ENCODE measurements at regions not wholly inside any gene's neighbourhood (a gene's known extent, or its start where the extent isn't known, plus 50 kb on each side); places are given as distances from the start of the nearest gene placed in this dataset.

GRCh38 chr4:110361921-110362320 lies 114.0 kb upstream of the ENPEP start:
- H3K27me3 Mint-ChIP-seq = peaks cover 4% of the 10 kb centered on the region
- H3K36me3 Mint-ChIP-seq (ENCODE audit: low read depth) = no peaks in the 10 kb centered on the region
- no peak overlapping the region for H3K4me3 Mint-ChIP-seq
- no peak overlapping the region for H3K27ac Mint-ChIP-seq
- DNase-seq (no peak), ATAC-seq (no peak)
- CTCF ChIA-PET = interaction anchor here (1.0 kb wide), 1 partner anchor 10 kb away, joined by 3 read pairs; no protein-coding TSS in a partner anchor
- H3K9me3 Mint-ChIP-seq = no peaks in the 10 kb centered on the region
- POLR2A ChIA-PET = no interaction called here
- intact Hi-C loops (cut with micrococcal nuclease) = no loop called here
- H3K4me1 Mint-ChIP-seq (ENCODE audit: low read depth) = no peaks in the 10 kb centered on the region
- no peak for TF ChIP-seq CTCF (IDR thresholded peaks at IDR 0.05)

GRCh38 chr4:110359076-110359475 lies 116.9 kb upstream of the ENPEP start:
- no peaks in the 10 kb centered on the region for H3K9me3 Mint-ChIP-seq
- no peak overlapping the region for H3K27ac Mint-ChIP-seq
- ChIA-PET CTCF (interaction anchor here (1.1 kb wide), 1 partner anchor 153 kb away, joined by 3 read pairs; no protein-coding TSS in a partner anchor), POLR2A (no interaction called here)
- no peak for ATAC-seq
- no peak for DNase-seq
- H3K4me1 Mint-ChIP-seq (ENCODE audit: low read depth) = no peaks in the 10 kb centered on the region
- H3K4me3 Mint-ChIP-seq = no peak overlapping the region
- H3K27me3 Mint-ChIP-seq = no peaks in the 10 kb centered on the region
- H3K36me3 Mint-ChIP-seq (ENCODE audit: low read depth) = no peaks in the 10 kb centered on the region
- TF ChIP-seq CTCF (IDR thresholded peaks at IDR 0.05) = no peak
- intact Hi-C loops (cut with micrococcal nuclease) = no loop called here

- no peaks in the 10 kb centered on the region for H3K4me1 Mint-ChIP-seq (ENCODE audit: low read depth)
- peaks cover 3% of the 10 kb centered on the region for H3K27me3 Mint-ChIP-seq
- intact Hi-C loops (cut with micrococcal nuclease) = no loop called here
- CTCF ChIA-PET = no interaction called here
- TF ChIP-seq CTCF (IDR thresholded peaks at IDR 0.05) = no peak
- DNase-seq = no peak
- POLR2A ChIA-PET = no interaction called here
- H3K36me3 Mint-ChIP-seq (ENCODE audit: low read depth) = no peaks in the 10 kb centered on the region
- H3K27ac Mint-ChIP-seq = no peak overlapping the region
- ATAC-seq = no peak
- no peaks in the 10 kb centered on the region for H3K9me3 Mint-ChIP-seq
- no peak overlapping the region for H3K4me3 Mint-ChIP-seq
Observed at GRCh38 chr4:110357521-110357920, 118.4 kb upstream of the ENPEP start.

GRCh38 chr4:110354460-110354859 lies 121.5 kb upstream of the ENPEP start:
- DNase-seq = no peak
- Mint-ChIP-seq H3K4me1 (ENCODE audit: low read depth) (no peaks in the 10 kb centered on the region), H3K9me3 (no peaks in the 10 kb centered on the region), H3K4me3 (no peak overlapping the region), H3K27me3 (peaks cover 3% of the 10 kb centered on the region), H3K27ac (no peak overlapping the region), H3K36me3 (ENCODE audit: low read depth) (no peaks in the 10 kb centered on the region)
- no peak for TF ChIP-seq CTCF (IDR thresholded peaks at IDR 0.05)
- intact Hi-C loops (cut with micrococcal nuclease) = no loop called here
- ATAC-seq = no peak
- POLR2A ChIA-PET = no interaction called here
- CTCF ChIA-PET = no interaction called here

- TF ChIP-seq CTCF (IDR thresholded peaks at IDR 0.05) = no peak
- ChIA-PET POLR2A (interaction anchor here (0.6 kb wide), 1 partner anchor 105 kb away, joined by 3 read pairs; no protein-coding TSS in a partner anchor), CTCF (interaction anchor here (0.6 to 1.1 kb wide), 3 partner anchors 9 to 166 kb away, joined by 3 read pairs; no protein-coding TSS in a partner anchor)
- Mint-ChIP-seq H3K27ac (no peak overlapping the region), H3K4me1 (ENCODE audit: low read depth) (no peaks in the 10 kb centered on the region), H3K27me3 (peaks cover 3% of the 10 kb centered on the region), H3K4me3 (no peak overlapping the region), H3K36me3 (ENCODE audit: low read depth) (no peaks in the 10 kb centered on the region), H3K9me3 (no peaks in the 10 kb centered on the region)
- no peak for DNase-seq
- no peak for ATAC-seq
- intact Hi-C loops (cut with micrococcal nuclease) = no loop called here
Observed at GRCh38 chr4:110352670-110353442, 123.1 kb upstream of the ENPEP start.
